NB4 (cell line): ENCODE measurements at regions not wholly inside any gene's neighbourhood (a gene's known extent, or its start where the extent isn't known, plus 50 kb on each side); places are given as distances from the start of the nearest gene placed in this dataset.

Source experiments
- DNase-seq: peaks from one replicate; pipeline ENCODE4 v3.0.0; 2010; ENCODE audit warnings: low read depth
- H3K4me3 ChIP-seq: one replicate; pipeline ENCODE4 v1.5.1; 2011; ENCODE audit warnings: mild to moderate bottlenecking, low read depth, low read length, moderate library complexity
- CTCF ChIP-seq: IDR thresholded peaks from one replicate; pipeline ENCODE4 v1.5.1; 2012; ENCODE audit warnings: low read depth, low read length
- MYC ChIP-seq: IDR thresholded peaks from 2 replicates; pipeline ENCODE4 v1.6.1; 2011; ENCODE audit warnings: low read depth, low read length
- POLR2A ChIP-seq: IDR thresholded peaks from 2 replicates; pipeline ENCODE4 v1.6.1; 2011; ENCODE audit warnings: mild to moderate bottlenecking; ENCODE audit not compliant: insufficient read length; ENCODE audit errors: extremely low read depth
- TF ChIP-seq, protein P1 (sequence below): IDR thresholded peaks from 2 replicates; pipeline ENCODE4 v1.6.1; 2011; ENCODE audit warnings: low read depth, low read length

GRCh38 chr5:143514616-143515335, 111.3 kb upstream of the NR3C1 start:
- DNase-seq = no peak
- TF ChIP-seq POLR2A = no peak
- TF ChIP-seq CTCF = no peak
- no peak for TF ChIP-seq MYC
- TF ChIP-seq, protein P1, sequence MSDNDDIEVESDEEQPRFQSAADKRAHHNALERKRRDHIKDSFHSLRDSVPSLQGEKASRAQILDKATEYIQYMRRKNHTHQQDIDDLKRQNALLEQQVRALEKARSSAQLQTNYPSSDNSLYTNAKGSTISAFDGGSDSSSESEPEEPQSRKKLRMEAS = no peak
- H3K4me3 ChIP-seq = no peak overlapping the region

GRCh38 chr5:143513720-143514119, 110.2 kb upstream of the NR3C1 start:
- no peak overlapping the region for H3K4me3 ChIP-seq
- TF ChIP-seq CTCF (no peak), MYC (no peak), POLR2A (no peak)
- TF ChIP-seq, protein P1 = no peak
- DNase-seq = no peak

GRCh38 chr5:143511736-143512135, 108.2 kb upstream of the NR3C1 start:
- no peak for DNase-seq
- no peak overlapping the region for H3K4me3 ChIP-seq
- TF ChIP-seq MYC (no peak), CTCF (no peak), POLR2A (no peak)
- TF ChIP-seq, protein P1 = no peak

- TF ChIP-seq POLR2A (no peak), MYC (no peak), CTCF (no peak)
- TF ChIP-seq, protein P1 = no peak
- no peak for DNase-seq
Measured at GRCh38 chr5:143509758-143510221, 106.3 kb upstream of the NR3C1 start.

GRCh38 chr5:143506836-143507552, 103.5 kb upstream of the NR3C1 start:
- H3K4me3 ChIP-seq = no peak overlapping the region
- TF ChIP-seq CTCF = no peak
- TF ChIP-seq, protein P1 = no peak
- no peak for TF ChIP-seq MYC
- TF ChIP-seq POLR2A = no peak
- DNase-seq = no peak

More at GRCh38 chr5:143509758-143510221, 106.3 kb upstream of the NR3C1 start:
- H3K4me3 ChIP-seq = no peak overlapping the region
